PC-3 (cell line): ENCODE measurements at regions not wholly inside any gene's neighbourhood (a gene's known extent, or its start where the extent isn't known, plus 50 kb on each side); places are given as distances from the start of the nearest gene placed in this dataset.

ENCODE experiments used
- ATAC-seq: fragments of 200-7000 bp; cut with Tn5 transposase; 2 replicates; pipeline ENCODE4 v1.9.1; 2020; ENCODE audit warnings: mild to moderate bottlenecking, moderate library complexity
- BruUV-seq: library from RNA; stranded (reverse); fragments of 400-500 nt; replicated peaks from 2 replicates; lab custom pipeline; 2021; lab: Mats Ljungman, UMichigan
- CTCF ChIA-PET: fragments of 300-600 bp; sonication (Branson Sonifier 250); formaldehyde crosslinking; loops from one replicate; lab custom pipeline; 2022; ENCODE audit warnings: antibody characterized with exemption; lab: Charles Lee
- POLR2A ChIA-PET: fragments of 300-600 bp; sonication (Branson Sonifier 250); formaldehyde crosslinking; loops from one replicate; lab custom pipeline; 2022; ENCODE audit warnings: antibody characterized with exemption; ENCODE audit not compliant: unreplicated experiment; lab: Charles Lee
- DNase-seq: peaks from one replicate; pipeline ENCODE4 v3.0.0-alpha.2; 2015
- H2AFZ ChIP-seq: fragments of 300-600 bp; sonication (generic); 2 replicates; pipeline ENCODE4 v1.6.0; 2016; ENCODE audit warnings: antibody characterized with exemption, low read length
- H3F3A ChIP-seq: fragments of 300-600 bp; sonication (generic); one replicate; pipeline ENCODE4 v1.6.0; 2017; ENCODE audit warnings: antibody characterized with exemption, low read length, control low read depth, mild to moderate bottlenecking; ENCODE audit not compliant: unreplicated experiment
- H3K27ac ChIP-seq: fragments of 300-600 bp; sonication (generic); 2 replicates; pipeline ENCODE4 v1.5.1; 2016; ENCODE audit warnings: mild to moderate bottlenecking, low read length
- H3K27me3 ChIP-seq: fragments of 300-600 bp; sonication (generic); 2 replicates; pipeline ENCODE4 v1.6.1; 2016; ENCODE audit warnings: low read length, mixed read lengths
- H3K36me3 ChIP-seq: fragments of 300-600 bp; sonication (generic); 2 replicates; pipeline ENCODE4 v1.6.1; 2016; ENCODE audit warnings: low read depth, mixed run types, low read length, mixed read lengths
- H3K4me1 ChIP-seq: fragments of 300-600 bp; sonication (generic); 2 replicates; pipeline ENCODE4 v1.5.1; 2016; ENCODE audit warnings: low read length; ENCODE audit not compliant: insufficient read depth
- H3K4me2 ChIP-seq: fragments of 300-600 bp; sonication (generic); 2 replicates; pipeline ENCODE4 v1.6.0; 2016; ENCODE audit warnings: low read length
- H3K4me3 ChIP-seq: fragments of 300-600 bp; sonication (generic); 2 replicates; pipeline ENCODE4 v1.5.1; 2016; ENCODE audit warnings: mild to moderate bottlenecking, low read length, mixed read lengths
- H3K79me2 ChIP-seq: fragments of 300-600 bp; sonication (generic); 2 replicates; pipeline ENCODE4 v1.6.1; 2017; ENCODE audit warnings: low read length, mixed read lengths
- H3K9ac ChIP-seq: fragments of 300-600 bp; sonication (generic); 2 replicates; pipeline ENCODE4 v1.6.0; 2016; ENCODE audit warnings: mild to moderate bottlenecking, low read length
- H3K9me2 ChIP-seq: fragments of 300-600 bp; sonication (generic); replicated peaks from 2 replicates; pipeline ENCODE4 v1.6.1; 2016; ENCODE audit warnings: mixed run types, low read length, mixed read lengths
- H3K9me3 ChIP-seq: fragments of 300-600 bp; sonication (generic); 2 replicates; pipeline ENCODE4 v1.6.1; 2016; ENCODE audit warnings: low read length, mixed read lengths
- H4K20me1 ChIP-seq: fragments of 300-600 bp; sonication (generic); 2 replicates; pipeline ENCODE4 v1.6.1; 2016; ENCODE audit warnings: low read length, mixed read lengths
- CTCF ChIP-seq: fragments of 300-600 bp; sonication (generic); conservative IDR thresholded peaks from 2 replicates; pipeline ENCODE4 v1.5.1; 2017; ENCODE audit warnings: antibody characterized with exemption, low read depth, mild to moderate bottlenecking, low read length
- EZH2 ChIP-seq: fragments of 300-600 bp; sonication (generic); IDR thresholded peaks from one replicate; pipeline ENCODE4 v1.6.1; 2017; ENCODE audit warnings: antibody characterized with exemption, mild to moderate bottlenecking, low read length; ENCODE audit not compliant: unreplicated experiment
- EZH2phosphoT487 ChIP-seq: fragments of 300-600 bp; sonication (generic); IDR thresholded peaks from 2 replicates; pipeline ENCODE4 v1.6.1; 2018; ENCODE audit warnings: mild to moderate bottlenecking, antibody characterized with exemption, low read length, borderline replicate concordance
- intact Hi-C: fragments of 100-400 bp; cut with micrococcal nuclease; formaldehyde crosslinking; loops from 2 replicates; pipeline ENCODE4 v1.9.0; 2023

GRCh38 chr2:167400546-167400945, 512.3 kb downstream of the XIRP2 start:
- Histone ChIP-seq H2AFZ (no peak overlapping the region), H3K9me3 (no peaks in the 10 kb centered on the region), H3K27ac (no peak overlapping the region), H3K4me1 (0 out of 2 replicates have a peak, but pooled peaks cover 6% of the 10 kb centered on the region), H3K79me2 (no peaks in the 10 kb centered on the region), H3K4me2 (no peak overlapping the region), H3K27me3 (no peaks in the 10 kb centered on the region), H3K36me3 (no peaks in the 10 kb centered on the region), H3K4me3 (no peak overlapping the region), H4K20me1 (no peaks in the 10 kb centered on the region), H3K9ac (no peak overlapping the region), H3F3A (no peaks in the 10 kb centered on the region), H3K9me2 (no peaks in the 10 kb centered on the region)
- intact Hi-C loops, result no loop called here
- TF ChIP-seq CTCF, result no peak
- TF ChIP-seq EZH2, result no peak
- no peak for TF ChIP-seq EZH2phosphoT487
- DNase-seq (no peak), ATAC-seq (no peak)
- BruUV-seq, result no TSS peak
- CTCF ChIA-PET, result no interaction called here
- POLR2A ChIA-PET, result no interaction called here

- Histone ChIP-seq H3K36me3 (no peaks in the 10 kb centered on the region), H3K9ac (no peak overlapping the region), H3K27me3 (no peaks in the 10 kb centered on the region), H3K4me3 (no peak overlapping the region), H4K20me1 (no peaks in the 10 kb centered on the region), H3K4me1 (no peaks in the 10 kb centered on the region), H3K9me3 (no peaks in the 10 kb centered on the region), H3K9me2 (no peaks in the 10 kb centered on the region), H3K27ac (no peak overlapping the region), H3K4me2 (no peak overlapping the region), H3F3A (no peaks in the 10 kb centered on the region), H2AFZ (no peak overlapping the region), H3K79me2 (no peaks in the 10 kb centered on the region)
- ChIA-PET CTCF (no interaction called here), POLR2A (no interaction called here)
- no peak for ATAC-seq
- TF ChIP-seq EZH2 (no peak), CTCF (no peak), EZH2phosphoT487 (no peak)
- DNase-seq, result no peak
- intact Hi-C loops, result no loop called here
- no TSS peak for BruUV-seq
Observed at GRCh38 chr2:167398873-167399272, 510.6 kb downstream of the XIRP2 start.

- Histone ChIP-seq H3F3A (no peaks in the 10 kb centered on the region), H3K4me2 (no peak overlapping the region), H3K79me2 (no peaks in the 10 kb centered on the region), H3K9me3 (no peaks in the 10 kb centered on the region), H3K27me3 (no peaks in the 10 kb centered on the region), H3K9ac (no peak overlapping the region), H3K36me3 (no peaks in the 10 kb centered on the region), H2AFZ (no peak overlapping the region), H3K4me3 (no peak overlapping the region), H3K27ac (no peak overlapping the region), H4K20me1 (no peaks in the 10 kb centered on the region), H3K4me1 (peaks cover 4% of the 10 kb centered on the region; the same call in 1 of the 2 replicates), H3K9me2 (no peaks in the 10 kb centered on the region)
- TF ChIP-seq CTCF (no peak), EZH2 (no peak), EZH2phosphoT487 (no peak)
- BruUV-seq, result no TSS peak
- intact Hi-C loops, result no loop called here
- DNase-seq, result no peak
- CTCF ChIA-PET, result no interaction called here
- no peak for ATAC-seq
- POLR2A ChIA-PET, result no interaction called here
Observed at GRCh38 chr2:167388901-167389300, 500.6 kb downstream of the XIRP2 start.
